Kidney glomerular epithelial cell (primary cell): ENCODE measurements at regions not wholly inside any gene's neighbourhood (a gene's known extent, or its start where the extent isn't known, plus 50 kb on each side); places are given as distances from the start of the nearest gene placed in this dataset.

Experiments
- DNase-seq: peaks from one replicate; lab custom pipeline; 2025; lab: John Stamatoyannopoulos, UW

DNA sequence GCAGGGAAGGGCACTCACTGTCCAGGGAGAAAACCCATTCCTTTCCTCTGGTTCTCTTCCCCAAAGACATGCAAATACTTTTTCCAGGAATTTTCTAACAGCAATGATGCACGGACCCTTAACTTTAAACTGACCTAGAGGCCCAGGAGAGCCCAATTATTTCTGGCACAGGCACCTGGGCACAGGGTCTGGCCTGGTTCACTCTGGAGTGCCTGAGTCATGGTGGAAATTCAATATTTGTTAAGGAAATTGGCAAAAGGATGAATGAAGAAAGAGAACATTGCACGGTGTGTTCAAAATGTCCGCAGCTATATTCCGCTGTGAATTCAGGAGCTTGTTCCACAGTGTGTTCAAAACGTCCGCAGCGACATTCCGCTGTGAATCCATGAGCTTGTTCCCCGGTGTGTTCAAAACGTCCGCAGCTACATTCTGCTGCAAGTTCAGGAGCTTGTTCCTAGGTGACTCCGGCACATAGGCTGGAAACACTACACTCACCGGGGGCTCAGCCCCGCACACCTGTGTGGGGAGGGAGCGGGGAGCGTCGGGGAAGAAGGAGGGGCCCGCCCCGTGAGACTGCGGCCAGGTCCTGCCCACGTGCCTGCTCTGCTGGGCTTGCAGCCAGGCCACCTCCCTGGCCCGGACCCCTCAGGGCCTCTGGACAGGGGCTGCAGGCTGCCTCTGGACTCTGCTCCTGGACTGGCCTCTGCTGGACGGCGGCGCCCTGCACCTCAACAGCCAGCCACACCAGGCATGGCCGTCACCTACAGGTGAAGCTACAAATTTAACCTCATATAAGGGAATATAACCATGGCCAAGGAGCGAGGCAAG, 72.0 kb upstream of the FAM20C start:
- DNase-seq: no peak

DNA sequence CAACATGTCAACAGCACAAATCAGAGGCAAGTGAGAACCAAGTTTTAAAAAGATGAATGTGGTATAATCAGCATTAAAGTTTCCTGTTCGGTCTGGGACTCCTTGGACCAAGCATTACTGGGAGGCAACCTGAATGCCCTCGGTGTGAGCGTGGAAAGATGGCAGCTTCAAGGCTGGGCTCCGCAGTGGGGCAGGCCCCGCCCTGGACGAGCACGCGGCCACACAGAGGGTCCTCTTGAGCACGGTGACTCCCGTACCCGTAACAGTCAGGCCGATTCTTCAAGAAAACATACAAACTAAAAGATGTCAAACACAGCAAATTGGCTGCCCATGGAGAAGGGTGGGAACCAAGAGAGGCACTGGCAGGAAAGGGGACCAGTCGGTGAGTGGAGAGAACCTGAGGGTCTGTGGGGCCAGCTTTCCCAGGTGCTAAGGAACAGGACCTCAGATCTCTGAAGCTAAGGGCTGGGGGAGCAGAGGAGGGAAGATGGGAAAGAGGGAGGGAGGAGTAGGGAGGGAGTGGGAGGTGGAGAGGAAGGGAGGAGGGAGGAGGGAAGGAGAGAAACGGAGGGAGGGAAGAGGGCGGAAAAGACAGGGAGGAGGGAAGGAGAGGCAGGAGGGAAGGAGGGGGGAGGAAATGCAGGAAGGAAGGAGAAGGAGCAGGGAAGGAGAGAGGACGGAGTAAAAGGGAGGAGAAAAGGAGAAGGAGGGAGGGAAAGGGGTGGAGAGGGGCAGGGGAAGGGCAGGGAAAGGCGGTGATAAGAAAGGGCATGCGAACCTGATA, 71.2 kb upstream of the FAM20C start:
- DNase-seq: no peak

DNA sequence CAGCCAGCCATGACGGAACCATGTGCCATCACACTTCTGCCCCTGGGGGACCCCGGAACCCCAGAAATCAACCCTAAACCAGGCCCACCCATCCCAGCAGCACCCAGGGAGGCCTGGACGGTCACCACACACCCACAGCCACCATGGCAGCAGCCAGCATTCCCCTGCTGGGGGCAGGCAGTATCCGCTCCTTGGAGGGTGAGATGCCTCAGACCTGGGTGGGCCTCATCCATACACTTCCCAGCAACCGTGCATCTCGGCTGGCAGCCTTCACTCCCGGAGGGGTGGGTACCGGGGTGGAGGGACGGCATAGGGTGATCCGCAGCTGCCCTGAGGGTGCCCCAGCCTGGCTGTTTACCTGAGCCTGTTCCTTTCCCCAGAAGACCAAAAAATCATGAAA, 69.1 kb upstream of the FAM20C start:
- DNase-seq: no peak

DNA sequence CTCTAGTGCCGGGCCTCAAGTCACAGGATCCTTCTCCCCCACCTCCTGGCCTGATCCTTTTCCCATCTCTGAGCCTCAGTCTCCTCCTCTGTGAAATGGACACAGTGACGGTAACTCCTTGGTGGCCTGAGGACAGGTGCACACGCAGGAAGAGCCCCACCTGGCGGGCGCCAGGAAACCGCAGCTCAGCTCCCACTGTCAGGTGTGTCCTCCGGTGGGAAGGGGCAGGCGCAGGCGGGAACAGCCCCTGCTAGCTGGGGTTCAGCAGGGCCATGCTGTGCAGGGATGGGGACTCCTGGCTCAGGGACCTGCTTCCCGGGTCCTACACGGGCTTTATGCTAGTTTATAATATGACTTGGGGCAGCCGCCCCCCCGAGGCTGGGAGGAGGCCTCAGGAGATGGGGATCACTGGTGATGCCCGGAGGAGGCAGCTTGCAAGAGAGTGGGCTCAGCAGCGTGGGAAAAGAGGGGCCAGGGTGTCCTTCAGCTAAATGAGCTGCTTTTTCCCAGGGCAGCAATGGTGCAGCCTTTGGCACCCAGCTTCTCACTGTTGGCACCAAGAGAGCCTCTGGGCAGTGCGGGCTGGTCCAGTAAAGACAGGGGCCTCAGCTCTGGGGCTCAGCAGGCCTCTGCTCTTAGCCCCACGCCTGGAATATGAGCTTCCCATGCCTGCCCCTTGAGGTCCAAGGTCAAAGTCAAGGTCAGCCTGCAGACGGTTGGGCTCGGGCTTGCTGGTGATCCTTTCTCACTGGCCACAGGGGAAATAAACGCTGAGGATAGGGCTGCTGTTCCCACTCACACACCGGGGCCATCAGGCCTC, 68.0 kb upstream of the FAM20C start:
- DNase-seq: no peak

DNA sequence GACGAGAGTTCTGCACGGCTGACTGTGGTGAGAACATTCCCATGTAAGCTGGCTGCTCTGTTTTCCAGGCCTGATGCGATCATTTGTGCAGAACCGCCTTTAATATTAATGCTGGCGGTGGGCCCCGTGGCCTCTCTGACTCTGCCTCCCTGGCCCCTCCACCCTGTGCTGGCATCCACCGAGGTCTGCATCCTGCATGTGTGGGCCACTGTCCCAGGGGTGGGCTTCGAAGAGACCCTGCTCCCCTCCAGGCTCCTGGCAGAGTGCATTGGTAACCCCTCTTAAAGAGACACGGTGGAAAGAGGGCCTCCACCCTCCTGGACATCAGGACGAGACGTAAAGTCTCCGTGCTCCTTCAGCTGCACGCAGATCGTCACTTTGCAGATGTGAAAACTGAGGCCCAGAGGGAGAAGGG, 67.3 kb upstream of the FAM20C start:
- no peak for DNase-seq

DNA sequence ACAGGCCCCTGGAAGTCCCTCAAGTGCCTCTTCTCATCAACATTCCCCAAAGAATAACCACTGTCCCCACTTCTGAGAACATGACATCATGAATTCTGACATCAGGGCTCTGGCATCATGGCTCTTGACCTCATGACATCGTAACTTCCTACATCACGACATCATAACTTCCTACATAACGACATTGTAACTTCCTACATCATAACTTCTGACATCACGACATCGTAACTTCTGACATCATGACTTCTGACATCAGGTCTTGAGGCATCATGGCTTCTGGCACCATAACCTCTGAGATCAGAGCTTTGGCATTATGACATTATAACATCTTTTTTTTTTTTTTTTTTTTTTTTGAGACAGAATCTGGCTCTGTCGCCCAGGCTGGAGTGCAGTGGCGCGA, 66.7 kb upstream of the FAM20C start:
- DNase-seq: no peak

DNA sequence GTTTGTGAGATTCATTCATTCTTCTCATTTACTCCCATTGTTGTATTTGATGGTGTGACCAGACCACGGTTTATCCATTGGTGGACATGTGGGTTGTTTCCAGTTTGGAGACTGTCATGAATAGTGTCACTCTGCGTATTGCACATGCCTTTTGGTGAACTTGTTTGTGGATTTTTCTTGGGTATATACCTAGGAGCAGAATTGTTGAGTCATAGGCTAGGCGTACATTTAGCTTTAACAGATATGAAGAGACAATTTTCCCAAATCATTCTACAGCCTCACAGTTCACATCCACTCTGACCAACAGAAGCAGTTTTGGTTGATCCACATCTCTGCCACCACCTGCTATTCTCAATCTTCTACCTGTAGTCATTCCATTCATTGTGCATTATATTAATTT, 66.0 kb upstream of the FAM20C start:
- DNase-seq: no peak

DNA sequence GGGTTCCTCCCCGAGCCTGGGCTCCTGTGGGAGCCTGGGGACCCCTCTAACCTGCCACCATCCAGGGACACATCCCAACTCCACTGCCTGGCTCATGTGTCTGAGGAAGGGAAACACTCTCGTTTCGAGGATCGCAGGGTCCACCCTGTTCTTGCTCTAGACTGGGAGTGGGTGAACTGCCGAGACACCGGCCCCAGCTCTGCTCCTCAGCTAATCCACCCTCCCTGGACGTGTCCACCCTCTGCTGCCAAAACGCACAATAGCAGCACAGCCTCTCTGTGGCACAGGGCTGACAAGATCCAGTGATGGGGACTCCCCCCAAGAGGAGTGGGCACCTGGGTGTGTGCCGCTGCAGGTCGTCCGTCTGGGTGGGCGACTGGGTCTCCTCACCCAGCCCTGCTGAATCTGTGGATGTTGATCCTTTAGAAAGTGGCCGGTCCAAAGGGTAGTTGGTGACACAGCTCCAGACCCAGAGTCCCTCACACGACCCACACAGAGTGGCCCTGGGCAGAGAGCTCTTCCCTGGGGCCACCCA, 65.2 kb upstream of the FAM20C start:
- no peak for DNase-seq

DNA sequence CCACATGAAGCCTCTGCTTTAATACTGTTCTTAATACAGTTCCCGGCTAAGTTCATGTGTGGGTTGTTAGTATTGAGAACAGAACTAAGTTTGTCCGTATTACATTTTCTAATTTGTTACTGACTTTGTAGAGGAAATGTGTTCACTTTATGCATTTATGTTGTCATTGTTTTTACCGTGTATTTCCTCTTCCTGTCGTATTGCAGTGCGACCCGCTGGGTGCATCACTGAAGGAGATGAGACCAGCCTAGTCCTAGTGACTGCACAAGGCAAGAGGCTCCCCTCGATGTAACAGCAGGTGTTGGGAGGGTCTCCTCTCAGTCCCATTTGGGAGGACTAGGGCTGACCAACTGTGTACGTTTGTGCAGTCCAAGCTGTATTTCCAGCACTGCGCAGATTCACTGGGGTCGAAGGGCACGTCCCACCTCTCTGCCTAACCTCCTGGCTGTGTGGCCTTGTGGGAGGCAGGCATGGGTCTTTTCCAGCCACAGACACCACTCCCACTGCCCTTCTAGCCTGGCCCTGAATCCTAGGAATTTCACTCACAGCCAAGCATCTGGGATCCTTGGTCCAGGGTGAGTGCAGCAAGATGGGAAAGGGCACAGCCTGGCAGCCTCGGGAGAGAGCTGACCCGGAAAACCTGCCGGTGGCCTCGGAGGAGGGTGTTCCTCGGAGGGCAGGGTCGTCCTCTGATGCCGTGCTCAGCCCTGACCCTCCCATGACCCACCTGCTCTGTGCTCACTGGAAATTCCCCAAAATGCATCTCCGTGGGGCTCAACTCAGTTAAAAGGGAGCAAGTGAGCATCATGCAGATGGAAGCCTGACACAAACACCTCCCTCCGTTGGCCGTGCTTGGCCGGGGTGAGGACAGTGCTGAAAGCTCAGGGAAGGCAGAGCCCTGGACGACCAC, 63.9 kb upstream of the FAM20C start:
- no peak for DNase-seq

DNA sequence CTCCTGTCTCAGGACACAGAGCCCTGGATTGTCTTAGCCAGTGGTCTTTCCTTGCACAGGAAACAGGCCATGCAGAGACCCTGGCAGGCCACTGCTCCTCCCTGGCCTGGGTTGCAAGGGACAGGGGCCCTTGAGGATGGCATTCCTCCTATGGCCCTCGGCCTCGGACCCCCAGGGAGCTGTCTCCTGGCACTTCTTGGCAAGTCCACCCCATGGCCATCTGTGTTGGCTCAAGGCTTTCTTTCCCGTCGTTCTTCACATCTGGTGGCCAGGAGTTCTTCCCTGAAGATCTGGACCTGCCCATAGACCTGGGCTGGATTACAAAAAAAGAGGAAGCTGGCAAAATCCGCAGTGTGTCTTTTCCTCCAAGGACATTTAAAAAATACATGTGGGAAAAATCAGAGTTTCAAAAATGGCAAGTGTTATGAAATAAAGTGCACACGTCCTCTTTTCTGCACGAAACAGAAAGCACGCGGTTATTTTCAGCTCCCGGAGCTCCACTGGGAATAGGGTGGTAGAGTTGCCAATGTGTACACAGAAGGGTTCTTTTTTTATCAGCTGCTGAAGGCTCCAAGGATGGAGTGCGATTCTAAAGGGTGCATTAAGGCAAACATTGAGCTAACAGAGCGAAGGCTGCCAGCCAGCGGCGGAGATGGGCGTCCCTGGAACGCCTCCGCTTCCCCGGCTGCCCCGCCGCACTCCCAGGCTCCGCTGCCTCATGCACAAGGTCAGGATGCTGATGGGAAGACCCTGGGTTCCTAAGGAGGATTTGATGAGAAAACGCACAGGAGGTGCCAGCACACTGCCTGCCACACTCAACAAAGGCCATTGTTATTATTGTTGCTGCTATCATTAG, 62.8 kb upstream of the FAM20C start:
- DNase-seq: no peak

DNA sequence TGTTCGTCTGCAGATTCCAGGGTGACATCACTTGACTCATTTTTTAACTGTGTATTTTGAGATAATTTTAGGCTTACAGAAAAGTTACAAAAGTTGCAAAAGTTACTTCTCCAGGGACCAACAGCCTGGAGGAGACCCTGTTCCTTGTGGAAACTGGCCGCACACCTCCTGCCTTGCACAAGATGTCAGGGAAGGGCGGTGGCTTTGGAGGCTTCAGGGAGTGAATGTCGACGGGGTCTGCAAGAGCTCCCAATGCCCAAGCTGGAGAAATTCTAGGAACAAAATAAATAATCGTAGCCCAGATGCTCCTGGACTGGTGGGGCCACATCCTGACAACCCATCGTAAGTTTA, 62.2 kb upstream of the FAM20C start:
- DNase-seq: no peak

DNA sequence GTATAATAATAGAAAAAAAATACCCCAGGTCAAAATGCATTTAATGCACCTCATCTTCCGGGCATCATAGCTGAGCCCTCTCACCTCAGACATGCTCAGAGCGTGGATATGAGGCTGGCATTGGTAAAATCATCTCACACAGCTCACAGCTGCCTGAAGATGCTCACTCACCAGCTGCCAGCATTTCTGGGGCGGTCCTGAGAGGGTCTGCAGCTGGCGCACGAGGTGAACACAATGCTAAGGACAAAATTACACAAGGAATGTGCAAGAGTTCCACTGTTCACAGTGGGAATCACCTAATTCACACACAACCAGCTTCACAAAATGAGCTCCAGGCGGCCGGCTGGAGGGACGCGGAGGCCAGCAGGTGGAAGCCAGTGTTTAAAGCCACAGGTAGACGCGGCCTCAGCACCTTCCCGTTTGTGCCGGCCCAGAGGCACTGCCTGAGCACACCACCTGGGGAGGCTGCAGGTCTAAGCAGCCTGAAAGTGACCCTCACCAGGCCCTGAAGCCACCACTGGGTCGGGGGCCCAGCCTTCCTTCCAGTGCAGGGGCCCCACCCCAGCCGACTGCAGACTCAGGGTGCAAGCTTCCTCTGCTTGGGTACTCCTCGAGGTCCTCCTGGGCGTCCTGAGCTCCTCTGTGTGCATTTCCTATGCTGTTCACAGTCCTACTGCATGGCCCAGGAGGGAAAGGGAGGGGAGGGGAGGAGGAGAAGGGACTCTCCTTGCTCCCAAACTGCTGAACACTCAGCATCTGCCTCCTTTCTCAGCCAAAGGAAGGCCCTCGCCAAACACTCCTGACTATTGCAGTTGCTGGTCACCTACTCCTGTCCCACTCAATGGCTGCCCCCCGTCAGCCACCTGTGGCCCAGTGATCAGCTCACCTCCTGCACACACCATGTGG, 61.2 kb upstream of the FAM20C start:
- no peak for DNase-seq

DNA sequence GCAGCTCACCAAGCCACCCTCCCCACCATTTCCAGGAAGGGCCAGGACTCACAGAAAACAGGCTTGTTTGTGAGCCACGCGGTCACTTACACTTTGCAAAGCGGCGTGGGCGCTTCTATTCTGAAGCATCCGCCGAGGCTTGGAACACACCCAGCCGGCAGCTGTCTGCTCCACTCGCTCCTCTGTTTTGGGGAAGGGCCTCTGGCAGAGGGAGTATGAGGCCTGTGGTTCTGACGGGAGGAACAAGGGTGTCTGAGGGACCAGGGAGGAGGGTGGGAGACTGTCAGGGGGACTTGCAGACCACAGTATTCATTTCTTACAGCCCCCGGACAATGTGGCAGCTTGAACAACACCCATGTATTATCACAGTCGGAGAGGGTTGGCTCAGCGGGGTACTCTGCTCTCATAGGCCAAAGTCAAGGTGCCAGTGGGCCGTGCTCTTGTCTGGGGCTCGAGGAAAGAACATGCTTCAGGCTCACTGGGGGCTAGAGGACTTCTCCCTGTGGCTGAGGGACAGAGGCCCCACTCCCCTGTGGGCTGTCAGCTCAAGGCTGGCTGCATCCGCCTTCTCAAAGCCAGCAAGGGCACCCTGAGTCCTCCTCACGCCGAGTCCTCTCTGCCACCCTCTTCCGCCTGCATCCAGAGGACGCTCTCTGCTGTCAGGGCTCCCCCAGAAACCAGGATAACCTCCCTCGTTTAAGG, 60.4 kb upstream of the FAM20C start:
- DNase-seq: no peak

DNA sequence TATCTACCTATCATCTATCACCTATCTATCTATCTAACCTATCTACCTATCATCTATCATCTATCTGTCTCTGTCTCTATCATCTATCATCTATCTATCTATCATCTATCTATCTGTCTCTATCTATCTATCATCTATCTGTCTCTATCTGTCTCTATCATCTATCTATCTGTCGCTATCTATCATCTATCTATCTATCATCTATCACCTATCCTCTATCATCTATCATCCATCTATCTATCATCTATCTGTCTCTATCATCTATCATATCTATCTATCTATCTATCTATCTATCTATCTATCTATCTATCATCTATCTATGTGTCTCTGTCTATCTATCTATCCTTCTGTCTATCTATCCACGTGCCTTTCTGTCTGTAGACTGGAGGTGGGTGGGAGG, 59.5 kb upstream of the FAM20C start:
- no peak for DNase-seq

DNA sequence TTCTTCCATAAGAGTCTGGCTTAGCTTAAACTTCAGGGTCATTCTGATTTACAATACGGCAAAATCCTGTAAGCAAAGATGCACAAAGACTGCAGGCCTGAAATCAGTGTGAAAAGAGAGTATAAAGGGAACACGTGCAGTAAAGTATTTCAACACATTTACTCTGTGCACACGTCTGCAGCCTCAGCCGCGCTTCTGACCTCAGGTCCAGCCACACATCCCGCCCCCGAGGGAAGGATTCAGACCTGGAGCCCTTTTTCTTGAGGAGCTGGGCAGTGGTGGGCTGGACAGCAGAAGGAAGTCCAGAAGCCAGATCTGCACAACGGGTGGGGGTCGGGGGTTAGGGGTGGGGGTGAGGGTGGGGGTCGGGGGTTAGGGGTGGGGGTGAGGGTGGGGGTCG, 58.9 kb upstream of the FAM20C start:
- DNase-seq: no peak

DNA sequence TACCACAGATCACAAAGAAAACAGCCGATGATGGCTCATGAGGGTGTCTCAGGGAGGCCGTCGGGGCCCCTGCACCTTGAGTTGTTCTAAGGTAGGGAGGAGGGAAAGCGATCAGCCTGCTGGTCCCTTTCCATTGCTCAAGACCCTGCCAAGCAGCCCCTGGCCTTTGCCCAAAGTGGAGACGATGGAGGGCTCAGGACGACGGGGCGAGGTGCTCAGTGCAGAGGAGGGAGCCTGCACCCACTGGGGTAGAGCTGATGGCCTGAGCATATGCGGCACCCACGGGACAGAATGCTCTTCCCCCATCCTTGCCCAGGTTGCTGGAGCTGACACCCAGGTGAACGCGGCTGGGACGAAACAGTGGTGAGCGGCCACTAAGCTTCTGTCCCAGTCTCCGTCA, 58.3 kb upstream of the FAM20C start:
- DNase-seq: no peak

DNA sequence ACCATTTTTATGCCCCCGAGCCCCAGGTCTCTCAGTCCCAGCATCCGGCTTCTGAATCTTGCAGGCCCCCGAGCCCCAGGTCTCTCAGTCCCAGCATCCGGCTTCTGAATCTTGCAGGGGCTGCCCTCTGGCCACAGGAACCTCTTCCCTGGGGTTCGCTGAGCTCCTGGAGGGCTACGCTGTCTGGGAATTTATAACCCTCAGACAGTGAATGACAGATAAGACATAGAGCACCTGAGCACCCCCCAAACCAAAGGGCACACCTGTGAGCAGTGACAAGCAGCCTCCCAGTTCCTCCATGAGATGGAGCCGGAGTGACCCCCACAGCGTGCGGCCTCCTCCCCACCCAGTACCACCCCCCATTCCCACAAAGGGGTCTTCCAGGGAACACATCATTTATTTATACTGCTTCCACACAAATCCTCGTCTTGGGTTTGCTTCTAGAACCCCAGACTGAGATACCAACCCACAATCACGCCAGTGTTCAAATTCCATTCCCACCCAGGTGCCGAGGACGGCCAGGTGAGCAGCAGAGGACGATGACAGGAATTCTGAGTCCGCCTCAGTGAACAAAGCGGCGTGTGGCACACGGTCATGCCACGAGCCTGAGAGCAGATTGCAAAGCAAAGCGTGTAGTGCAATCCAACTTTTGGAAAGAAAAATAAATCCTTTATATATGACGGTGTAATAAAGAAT, 57.7 kb upstream of the FAM20C start:
- no peak for DNase-seq

DNA sequence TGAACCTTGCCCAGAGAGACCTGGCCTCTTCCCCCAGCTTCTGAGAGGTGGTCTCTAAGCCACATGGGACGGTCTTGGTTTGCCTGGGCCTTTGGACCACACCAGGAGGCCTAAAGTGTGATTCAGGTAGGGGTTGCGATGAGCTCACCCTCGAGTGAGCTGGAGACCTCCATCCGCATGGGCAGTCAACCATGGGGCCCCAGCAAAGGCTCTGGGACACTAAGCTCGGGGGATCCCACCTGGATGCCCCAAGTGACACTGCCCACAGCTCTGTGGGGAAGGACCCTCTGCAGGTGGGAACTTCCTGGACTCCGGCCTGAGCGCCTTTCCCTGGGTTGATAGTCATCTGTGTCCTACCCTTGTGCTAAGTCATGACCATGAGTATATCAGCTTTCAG, 57.1 kb upstream of the FAM20C start:
- DNase-seq: no peak
